DOHH2 (cell line): ENCODE measurements at regions not wholly inside any gene's neighbourhood (a gene's known extent, or its start where the extent isn't known, plus 50 kb on each side); places are given as distances from the start of the nearest gene placed in this dataset.
"Not testable (repeated sequence)": the region's sequence is repeated elsewhere in the genome, so short reads cannot be mapped to it uniquely, and the experiment has no call there.

Source experiments
- H3F3A ChIP-seq: fragments of 200-600 bp; sonication (generic), shearing (Covaris generic); 2 replicates; pipeline ENCODE4 v1.6.0; 2016; ENCODE audit warnings: antibody characterized with exemption, mild to moderate bottlenecking; ENCODE audit not compliant: control insufficient read depth, insufficient read depth
- H3K27ac ChIP-seq: fragments of 200-600 bp; sonication (generic); 2 replicates; pipeline ENCODE4 v1.5.1; 2014; ENCODE audit warnings: low read depth, mild to moderate bottlenecking, low read length, moderate library complexity
- H3K27me3 ChIP-seq: fragments of 200-600 bp; sonication (generic); 2 replicates; pipeline ENCODE4 v1.6.1; 2014; ENCODE audit warnings: mild to moderate bottlenecking, low read length, mixed read lengths; ENCODE audit not compliant: control insufficient read depth
- H3K36me3 ChIP-seq: fragments of 200-600 bp; sonication (generic); 2 replicates; pipeline ENCODE4 v1.6.1; 2014; ENCODE audit warnings: mild to moderate bottlenecking, low read length, moderate library complexity, mixed read lengths; ENCODE audit not compliant: control insufficient read depth
- H3K4me1 ChIP-seq: fragments of 200-600 bp; sonication (generic); 2 replicates; pipeline ENCODE4 v1.6.1; 2014; ENCODE audit warnings: mild to moderate bottlenecking, low read length, mixed read lengths; ENCODE audit not compliant: control insufficient read depth
- H3K4me2 ChIP-seq: fragments of 200-600 bp; sonication (generic); 2 replicates; pipeline ENCODE4 v1.6.0; 2014; ENCODE audit warnings: mild to moderate bottlenecking, low read length, moderate library complexity
- H3K4me3 ChIP-seq: fragments of 200-600 bp; sonication (generic); 2 replicates; pipeline ENCODE4 v1.5.1; 2014; ENCODE audit warnings: mild to moderate bottlenecking, low read length, mixed read lengths
- H3K79me2 ChIP-seq: fragments of 200-600 bp; sonication (generic); 2 replicates; pipeline ENCODE4 v1.6.1; 2014; ENCODE audit warnings: mild to moderate bottlenecking, low read length, mixed read lengths; ENCODE audit not compliant: control insufficient read depth
- H3K9me2 ChIP-seq: fragments of 200-600 bp; sonication (generic); replicated peaks from 2 replicates; pipeline ENCODE4 v1.6.1; 2014; ENCODE audit warnings: mild to moderate bottlenecking, low read length, mixed read lengths; ENCODE audit not compliant: control insufficient read depth
- H3K9me3 ChIP-seq: fragments of 200-600 bp; sonication (generic); 2 replicates; pipeline ENCODE4 v1.6.1; 2014; ENCODE audit warnings: antibody characterized with exemption, low read length, mixed read lengths; ENCODE audit not compliant: control insufficient read depth, insufficient read depth
- H4K20me1 ChIP-seq: fragments of 200-600 bp; sonication (generic); 2 replicates; pipeline ENCODE4 v1.6.0; 2014; ENCODE audit warnings: low read depth, mild to moderate bottlenecking, antibody characterized with exemption, low read length, moderate library complexity; ENCODE audit not compliant: control insufficient read depth, insufficient read depth
- CTCF ChIP-seq: fragments of 200-600 bp; sonication (generic); IDR thresholded peaks from one replicate; pipeline ENCODE4 v1.5.1; 2014; ENCODE audit warnings: antibody characterized with exemption, mild to moderate bottlenecking, low read depth, low read length; ENCODE audit not compliant: poor library complexity, severe bottlenecking
- EZH2phosphoT487 ChIP-seq: fragments of 200-600 bp; sonication (generic); IDR thresholded peaks from 2 replicates; pipeline ENCODE4 v1.6.1; 2017; ENCODE audit warnings: borderline replicate concordance, mild to moderate bottlenecking, antibody characterized with exemption, low read length, moderate library complexity, mixed read lengths

- H3K9me2 ChIP-seq, result no peaks in the 10 kb centered on the region
- H4K20me1 ChIP-seq, result no peaks in the 10 kb centered on the region
- H3K36me3 ChIP-seq, result no peaks in the 10 kb centered on the region
- no peaks in the 10 kb centered on the region for H3F3A ChIP-seq
- no peak overlapping the region for H3K4me3 ChIP-seq
- no peaks in the 10 kb centered on the region for H3K4me1 ChIP-seq
- no peaks in the 10 kb centered on the region for H3K27me3 ChIP-seq
- H3K27ac ChIP-seq, result no peak overlapping the region
- H3K79me2 ChIP-seq, result no peaks in the 10 kb centered on the region
- TF ChIP-seq CTCF (no peak), EZH2phosphoT487 (no peak)
- no peaks in the 10 kb centered on the region for H3K9me3 ChIP-seq
- H3K4me2 ChIP-seq, result no peak overlapping the region
Observed at GRCh38 chr4:186805020-186805820, 81.6 kb upstream of the FAT1 start.

GRCh38 chr4:186805917-186806316 lies 82.3 kb upstream of the FAT1 start:
- not testable (repeated sequence) for H3K36me3 ChIP-seq, H3K4me1 ChIP-seq, H3K4me3 ChIP-seq, H3K4me2 ChIP-seq, H3K9me3 ChIP-seq, H4K20me1 ChIP-seq, H3F3A ChIP-seq, H3K9me2 ChIP-seq, H3K27ac ChIP-seq, H3K79me2 ChIP-seq, H3K27me3 ChIP-seq

GRCh38 chr4:186806679-186807421 lies 83.2 kb upstream of the FAT1 start:
- Histone ChIP-seq H3K4me1 (no peaks in the 10 kb centered on the region), H3F3A (no peaks in the 10 kb centered on the region), H3K9me2 (no peaks in the 10 kb centered on the region), H3K4me2 (no peak overlapping the region), H3K36me3 (no peaks in the 10 kb centered on the region), H3K9me3 (no peaks in the 10 kb centered on the region), H4K20me1 (no peaks in the 10 kb centered on the region), H3K27ac (no peak overlapping the region), H3K79me2 (no peaks in the 10 kb centered on the region), H3K4me3 (no peak overlapping the region), H3K27me3 (no peaks in the 10 kb centered on the region)
- no peak for TF ChIP-seq CTCF
- no peak for TF ChIP-seq EZH2phosphoT487
